ENCODE measurements at regions not wholly inside any gene's neighbourhood (a gene's known extent, or its start where the extent isn't known, plus 50 kb on each side); places are given as distances from the start of the nearest gene placed in this dataset.

DNA sequence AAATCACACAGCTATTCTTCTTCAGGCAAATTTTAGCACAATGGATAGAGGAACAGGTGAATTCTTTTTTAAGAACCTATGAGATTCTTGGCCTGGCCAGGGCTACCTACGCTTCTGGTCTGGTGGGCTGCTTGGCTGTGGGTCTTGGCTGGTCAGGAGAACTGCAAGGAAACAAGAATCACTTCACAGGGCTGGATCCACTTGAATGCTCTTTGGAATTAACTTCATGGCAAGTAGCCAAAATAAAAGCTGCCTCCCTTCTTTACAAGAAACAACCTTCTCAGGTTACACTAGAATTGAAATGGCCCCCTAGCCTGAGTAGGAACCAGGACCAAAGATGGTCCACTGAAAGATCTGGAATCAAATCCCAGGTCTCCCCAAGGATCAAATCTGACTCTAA is 519.1 kb downstream of the IQCM start:
- no peak overlapping the region for H3K4me3 ChIP-seq (ENCODE audit: low read depth, low read length)
- no peak for DNase-seq (ENCODE audit: low read depth)
- TF ChIP-seq, protein P1, sequence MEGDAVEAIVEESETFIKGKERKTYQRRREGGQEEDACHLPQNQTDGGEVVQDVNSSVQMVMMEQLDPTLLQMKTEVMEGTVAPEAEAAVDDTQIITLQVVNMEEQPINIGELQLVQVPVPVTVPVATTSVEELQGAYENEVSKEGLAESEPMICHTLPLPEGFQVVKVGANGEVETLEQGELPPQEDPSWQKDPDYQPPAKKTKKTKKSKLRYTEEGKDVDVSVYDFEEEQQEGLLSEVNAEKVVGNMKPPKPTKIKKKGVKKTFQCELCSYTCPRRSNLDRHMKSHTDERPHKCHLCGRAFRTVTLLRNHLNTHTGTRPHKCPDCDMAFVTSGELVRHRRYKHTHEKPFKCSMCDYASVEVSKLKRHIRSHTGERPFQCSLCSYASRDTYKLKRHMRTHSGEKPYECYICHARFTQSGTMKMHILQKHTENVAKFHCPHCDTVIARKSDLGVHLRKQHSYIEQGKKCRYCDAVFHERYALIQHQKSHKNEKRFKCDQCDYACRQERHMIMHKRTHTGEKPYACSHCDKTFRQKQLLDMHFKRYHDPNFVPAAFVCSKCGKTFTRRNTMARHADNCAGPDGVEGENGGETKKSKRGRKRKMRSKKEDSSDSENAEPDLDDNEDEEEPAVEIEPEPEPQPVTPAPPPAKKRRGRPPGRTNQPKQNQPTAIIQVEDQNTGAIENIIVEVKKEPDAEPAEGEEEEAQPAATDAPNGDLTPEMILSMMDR (IDR thresholded peaks at IDR 0.05; ENCODE audit: insufficient read depth, low read depth, low read length): no peak

GRCh38 chr4:149296084-149296483 is 519.6 kb downstream of the IQCM start:
- TF ChIP-seq, protein P1 (IDR thresholded peaks at IDR 0.05; ENCODE audit: insufficient read depth, low read depth, low read length): no peak
- no peak overlapping the region for H3K4me3 ChIP-seq (ENCODE audit: low read depth, low read length)
- DNase-seq (ENCODE audit: low read depth): no peak

DNA sequence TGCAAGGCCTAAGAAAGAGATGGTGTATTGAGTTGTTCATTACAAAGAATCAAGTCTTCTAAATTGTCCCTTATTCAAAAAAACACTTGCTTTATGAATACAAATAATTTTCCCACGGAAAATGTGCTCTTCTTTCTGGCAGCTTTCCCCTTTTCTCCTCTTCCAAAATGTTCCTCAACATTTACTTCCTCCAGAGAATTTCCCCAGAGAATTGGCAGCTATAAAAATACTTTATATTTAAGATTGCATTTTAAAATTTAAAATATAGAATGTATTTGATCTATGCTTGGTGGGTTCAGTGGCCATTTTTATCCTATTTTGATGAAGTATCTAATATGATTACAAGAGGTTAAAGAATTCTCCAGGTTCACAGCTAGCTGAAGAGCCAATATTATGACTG is 521.0 kb downstream of the IQCM start:
- H3K4me3 ChIP-seq (ENCODE audit: low read depth, low read length): no peak overlapping the region
- no peak for DNase-seq (ENCODE audit: low read depth)
- TF ChIP-seq, protein P1 (IDR thresholded peaks at IDR 0.05; ENCODE audit: insufficient read depth, low read depth, low read length): no peak

DNA sequence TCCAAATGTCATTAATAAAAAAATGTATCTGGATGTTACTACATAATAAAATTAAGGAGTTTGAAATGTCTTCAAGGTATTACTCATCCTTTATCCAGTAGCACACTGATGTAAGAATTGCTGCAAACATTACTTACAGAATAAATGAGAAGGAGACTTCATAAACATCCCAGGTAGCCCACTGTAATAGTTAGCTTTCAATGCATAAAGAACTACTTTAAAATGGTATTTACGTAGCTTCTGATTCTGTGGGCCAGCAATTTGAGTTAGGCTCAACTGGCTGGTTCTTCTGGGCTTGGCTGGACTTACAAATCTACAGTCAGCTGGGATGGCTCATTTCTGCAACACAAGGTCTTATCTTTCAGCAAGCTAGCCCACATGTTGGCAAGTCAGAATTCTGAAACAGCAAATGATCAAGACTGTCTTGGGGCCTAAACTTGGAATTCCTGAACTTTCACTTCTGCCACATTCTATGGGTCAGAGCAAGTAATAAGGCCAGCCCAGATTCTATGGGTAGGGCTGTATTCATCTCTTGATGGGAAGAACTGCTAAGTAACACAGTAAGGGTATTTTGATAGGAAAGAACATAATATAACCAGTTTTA is 522.5 kb downstream of the IQCM start:
- no peak for DNase-seq (ENCODE audit: low read depth)
- no peak overlapping the region for H3K4me3 ChIP-seq (ENCODE audit: low read depth, low read length)
- TF ChIP-seq, protein P1 (IDR thresholded peaks at IDR 0.05; ENCODE audit: insufficient read depth, low read depth, low read length): no peak

DNA sequence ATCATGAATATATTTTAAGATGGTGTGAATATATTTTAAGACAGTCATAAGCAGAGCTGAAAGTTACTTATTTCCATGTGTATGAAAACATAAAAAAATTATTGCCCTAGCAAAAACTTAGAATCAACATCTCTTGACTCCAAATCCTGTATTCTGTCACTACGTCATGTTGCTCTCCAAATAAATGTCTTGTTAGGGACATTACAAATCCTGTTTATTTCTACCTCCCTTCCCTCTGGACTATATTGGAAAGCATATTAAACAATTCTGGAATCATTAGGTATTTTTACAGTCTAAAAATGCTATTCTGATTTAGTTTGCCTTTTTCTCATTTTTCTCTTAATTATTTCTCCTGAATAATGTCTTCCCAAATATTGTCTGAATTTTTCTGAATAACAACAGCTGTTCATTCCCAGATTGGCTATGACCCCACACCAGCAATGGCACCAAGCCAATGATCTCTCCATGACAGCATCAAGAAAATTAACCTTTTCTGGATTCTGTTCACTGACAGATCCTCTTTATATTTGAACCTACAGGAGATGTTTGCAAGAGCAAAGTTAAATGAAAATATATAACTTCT is 523.1 kb downstream of the IQCM start:
- H3K4me3 ChIP-seq (ENCODE audit: low read depth, low read length): no peak overlapping the region
- TF ChIP-seq, protein P1 (IDR thresholded peaks at IDR 0.05; ENCODE audit: insufficient read depth, low read depth, low read length): no peak
- DNase-seq (ENCODE audit: low read depth): no peak

DNA sequence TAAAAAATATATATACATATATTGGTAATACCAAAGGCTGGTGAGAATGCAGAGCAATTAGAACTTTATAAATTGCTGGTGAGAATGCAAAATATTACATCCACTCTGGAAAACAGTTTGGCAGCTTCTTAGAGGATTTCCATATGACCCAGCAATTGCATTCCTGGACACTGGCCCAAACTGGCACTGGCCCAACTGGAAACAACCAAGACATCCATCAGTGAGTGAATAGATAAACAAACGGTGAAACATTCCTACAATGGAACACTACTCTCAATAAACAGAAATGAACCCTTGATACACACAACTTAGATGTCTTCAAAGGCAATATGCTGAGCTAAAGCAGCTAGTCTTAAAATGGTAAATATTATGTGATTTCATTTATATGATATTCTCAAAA is 524.2 kb downstream of the IQCM start:
- no peak overlapping the region for H3K4me3 ChIP-seq (ENCODE audit: low read depth, low read length)
- TF ChIP-seq, protein P1 (IDR thresholded peaks at IDR 0.05; ENCODE audit: insufficient read depth, low read depth, low read length): no peak
- peak; percentile 34 for DNase-seq (ENCODE audit: low read depth)

DNA sequence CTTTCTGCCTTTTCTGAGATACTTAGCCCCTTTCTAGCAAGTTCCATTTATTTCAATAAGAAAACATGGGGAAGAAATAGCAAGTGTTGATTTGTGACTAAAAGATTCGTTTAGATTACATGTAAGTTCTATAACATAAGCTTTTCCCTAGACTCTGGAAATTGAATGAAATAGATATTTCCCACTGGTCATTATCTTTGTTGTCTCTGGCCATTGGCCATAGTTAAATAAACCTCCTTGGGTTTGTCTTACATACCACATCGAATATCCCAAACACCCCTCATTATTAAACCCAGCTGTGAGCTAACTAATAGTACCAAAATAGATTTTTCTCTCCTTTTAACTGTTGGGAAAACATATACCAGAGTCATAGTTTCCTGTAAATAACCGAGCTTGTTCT is 534.8 kb downstream of the IQCM start:
- H3K4me3 ChIP-seq (ENCODE audit: low read depth, low read length): no peak overlapping the region
- peak; percentile 34 for DNase-seq (ENCODE audit: low read depth)
- TF ChIP-seq, protein P1 (IDR thresholded peaks at IDR 0.05; ENCODE audit: insufficient read depth, low read depth, low read length): no peak
